Middle frontal gyrus (tissue), 1 donor: ENCODE measurements at regions not wholly inside any gene's neighbourhood (a gene's known extent, or its start where the extent isn't known, plus 50 kb on each side); places are given as distances from the start of the nearest gene placed in this dataset.
"Not testable (repeated sequence)": the region's sequence is repeated elsewhere in the genome, so short reads cannot be mapped to it uniquely, and the experiment has no call there.

Experiments
- DNase-seq: peaks from one replicate; pipeline ENCODE4 v3.0.0-alpha.2; 2015; ENCODE audit warnings: low spot score; ENCODE audit errors: extremely low spot score

- DNase-seq, result no peak
These were observed 1508.3 kb upstream of the PRR20A start for GRCh38 chr13:55632402-55632801.

DNA sequence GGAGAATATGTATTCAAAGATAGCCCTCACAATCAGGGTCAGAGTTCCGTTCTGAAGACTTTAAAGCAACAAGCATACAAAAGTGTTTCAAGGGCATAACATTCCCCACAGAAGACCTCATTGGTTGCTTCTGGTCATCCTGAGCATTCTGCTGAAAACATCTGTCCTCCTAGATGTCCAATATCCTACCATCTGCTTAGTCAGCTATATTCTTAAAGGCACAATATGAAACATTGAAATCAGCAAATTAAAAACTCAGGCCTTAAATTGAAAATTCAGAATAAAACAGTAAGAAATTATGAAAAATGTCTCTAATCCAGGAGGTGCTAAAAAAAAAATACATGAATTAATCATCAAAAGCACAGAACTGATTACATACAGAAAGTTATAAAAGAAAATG, 1491.2 kb upstream of the PRR20A start:
- no peak for DNase-seq

DNA sequence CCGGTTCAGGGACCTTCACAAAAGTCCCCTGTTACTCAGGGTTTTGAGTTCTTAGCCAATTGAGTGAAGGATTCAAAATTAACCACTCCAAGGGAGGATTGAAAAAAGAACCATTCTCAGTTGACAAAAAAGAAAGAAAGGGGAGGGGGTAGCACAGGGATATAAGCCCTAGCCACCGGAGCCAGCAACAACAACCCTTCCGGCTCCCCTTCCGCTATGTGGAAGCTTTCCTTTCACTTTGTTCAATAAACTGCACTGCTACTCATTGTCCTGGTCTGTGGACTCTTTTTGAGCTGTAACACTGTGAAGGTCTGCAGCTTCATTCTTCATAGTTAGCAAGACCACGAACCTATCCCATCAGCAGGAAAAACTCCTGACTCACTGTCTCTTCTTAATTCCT, 1488.1 kb upstream of the PRR20A start:
- DNase-seq, result no peak

DNA sequence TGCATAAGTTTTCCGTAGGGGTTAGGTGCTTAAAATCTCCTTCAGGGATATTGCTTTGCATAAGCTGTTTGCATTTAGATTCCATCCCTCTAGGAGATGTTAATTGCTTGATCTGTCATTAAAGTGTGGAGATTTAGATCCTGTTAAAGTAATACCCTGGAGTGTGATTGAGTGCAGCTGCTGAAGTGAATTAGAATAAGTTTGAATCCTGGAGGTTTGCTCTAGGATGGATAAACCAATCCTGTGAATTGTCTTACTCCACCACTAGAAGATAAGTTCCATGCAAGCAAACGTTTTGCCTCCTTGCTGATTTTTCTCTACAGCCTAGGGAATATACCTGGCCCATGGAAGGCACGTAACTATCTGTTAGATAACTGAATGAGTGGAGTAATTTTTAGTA, 1487.2 kb upstream of the PRR20A start:
- no peak for DNase-seq

GRCh38 chr13:55654243-55654642, 1486.5 kb upstream of the PRR20A start:
- DNase-seq, result no peak

DNA sequence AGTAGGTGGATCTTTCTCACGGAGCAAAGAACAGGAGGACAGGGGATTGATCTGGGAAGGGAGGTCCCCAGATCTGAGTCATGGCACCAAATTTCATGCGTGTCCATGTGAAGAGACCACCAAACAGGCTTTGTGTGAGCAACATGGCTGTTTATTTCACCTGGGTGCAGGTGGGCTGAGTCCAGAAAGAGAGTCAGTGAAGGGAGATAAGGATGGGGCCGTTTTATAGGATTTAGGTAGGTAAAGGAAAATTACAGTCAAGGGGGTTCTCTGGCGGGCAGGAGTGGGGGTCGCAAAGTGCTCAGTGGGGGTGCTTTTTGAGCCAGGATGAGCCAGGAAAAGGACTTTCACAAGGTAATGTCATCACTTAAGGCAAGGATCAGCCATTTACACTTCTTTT, 1480.5 kb upstream of the PRR20A start:
- DNase-seq, result not testable (repeated sequence)

- no peak for DNase-seq
These were observed 1479.9 kb upstream of the PRR20A start for GRCh38 chr13:55660851-55661250.

GRCh38 chr13:55661505-55661904, 1479.2 kb upstream of the PRR20A start:
- no peak for DNase-seq

- no peak for DNase-seq
These were observed 1476.5 kb upstream of the PRR20A start for GRCh38 chr13:55664178-55664577.

DNA sequence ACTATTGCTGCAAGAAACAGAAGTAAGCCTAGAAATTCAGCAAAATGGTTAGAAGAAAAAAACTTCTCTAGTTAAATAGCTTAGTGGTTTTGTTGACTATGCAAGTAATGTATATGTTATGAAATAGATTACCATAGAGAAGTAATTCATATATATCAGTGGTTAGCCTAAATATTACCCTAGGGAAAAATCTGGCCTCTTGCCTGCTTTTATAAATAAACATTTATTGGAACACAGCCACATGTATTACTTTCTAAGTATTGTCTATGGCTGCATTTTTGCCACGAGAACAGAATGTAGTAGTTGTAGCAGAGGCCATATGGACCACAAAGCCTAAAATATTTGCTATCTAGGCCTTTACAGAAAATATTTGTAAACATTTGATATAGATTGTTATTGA, 1471.7 kb upstream of the PRR20A start:
- no peak for DNase-seq

DNA sequence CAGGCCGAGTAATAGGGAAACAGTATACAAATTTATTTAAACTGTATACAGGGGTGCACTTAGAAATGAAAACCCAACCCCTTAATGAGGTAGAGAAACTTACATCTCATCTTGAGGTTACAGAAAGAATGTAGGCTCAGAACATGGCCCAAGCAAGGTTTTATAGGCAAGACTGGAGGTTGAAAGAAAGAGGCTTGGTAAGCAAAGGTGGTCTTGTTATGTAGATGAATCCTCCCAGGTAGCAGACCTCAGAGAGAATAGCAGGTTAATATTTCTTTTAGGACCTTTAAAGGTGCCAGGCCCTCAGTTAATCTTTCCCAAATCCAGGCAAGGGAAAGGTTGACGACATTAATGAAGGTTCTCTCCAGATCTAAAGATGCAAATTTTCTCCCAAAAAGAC, 1466.8 kb upstream of the PRR20A start:
- DNase-seq, result no peak

- no peak for DNase-seq
These were observed 1457.9 kb upstream of the PRR20A start for GRCh38 chr13:55682776-55683175.

DNA sequence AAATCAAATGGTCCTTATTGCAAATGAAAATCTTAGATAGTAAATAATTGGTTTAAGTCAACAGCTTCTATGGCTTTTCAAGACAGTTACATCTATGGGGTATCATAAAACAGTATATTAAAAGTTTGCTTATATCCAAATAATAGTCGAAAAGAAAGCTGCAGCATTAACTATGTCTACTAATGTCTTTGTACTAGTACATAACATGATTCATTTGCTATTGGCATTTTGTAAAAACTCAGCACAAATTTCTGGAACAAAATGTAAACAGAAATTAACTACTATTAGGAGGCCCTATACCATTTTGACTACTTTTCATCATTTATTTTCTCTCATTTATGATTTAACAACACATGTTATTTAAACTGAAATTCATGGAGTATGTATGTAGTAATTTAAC, 1435.2 kb upstream of the PRR20A start:
- DNase-seq, result no peak

GRCh38 chr13:55705971-55706370, 1434.7 kb upstream of the PRR20A start:
- no peak for DNase-seq

- DNase-seq, result no peak
These were observed 1426.6 kb upstream of the PRR20A start for GRCh38 chr13:55714120-55714519.

GRCh38 chr13:55727683-55728082, 1413.0 kb upstream of the PRR20A start:
- no peak for DNase-seq

DNA sequence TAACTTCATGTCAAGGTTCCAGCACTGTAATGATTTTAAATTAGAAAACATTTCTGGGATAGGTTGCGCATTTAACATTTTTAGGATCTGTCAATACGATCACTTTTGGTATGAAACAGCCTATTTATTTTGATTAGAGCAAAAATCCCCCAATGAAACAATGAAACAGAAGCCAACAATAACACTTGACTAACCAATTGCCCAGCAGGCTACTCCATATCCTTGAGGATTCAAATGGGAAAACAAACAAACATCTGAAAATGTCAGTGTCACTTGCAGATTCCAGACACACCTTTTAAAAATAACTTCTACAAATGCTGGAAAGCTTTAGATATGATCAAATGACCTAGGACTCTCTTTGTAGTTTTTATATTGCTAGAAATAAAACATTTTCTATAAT, 1412.5 kb upstream of the PRR20A start:
- no peak for DNase-seq

- DNase-seq, result no peak
These were observed 1394.9 kb upstream of the PRR20A start for GRCh38 chr13:55745828-55746227.

DNA sequence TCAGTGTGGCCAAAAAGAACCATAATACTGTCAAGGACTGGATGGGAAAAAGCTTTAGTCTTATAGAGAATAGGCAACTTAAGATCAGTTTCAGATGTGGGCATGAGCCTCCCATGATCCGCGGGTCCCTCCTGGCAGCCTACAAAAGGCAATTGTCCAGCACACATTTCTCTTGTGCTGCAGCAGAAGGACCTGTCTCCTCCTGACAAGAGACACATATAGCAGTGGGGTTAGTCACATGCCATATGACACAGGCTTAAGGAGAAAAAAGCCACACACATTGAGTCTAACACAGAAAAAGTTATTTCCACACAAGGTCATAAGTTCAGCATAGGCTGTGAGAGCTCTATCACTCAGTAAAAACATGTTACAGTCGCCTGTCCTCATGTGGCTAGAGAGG, 1378.7 kb upstream of the PRR20A start:
- DNase-seq, result no peak

- no peak for DNase-seq
These were observed 1363.1 kb upstream of the PRR20A start for GRCh38 chr13:55777612-55778011.

DNA sequence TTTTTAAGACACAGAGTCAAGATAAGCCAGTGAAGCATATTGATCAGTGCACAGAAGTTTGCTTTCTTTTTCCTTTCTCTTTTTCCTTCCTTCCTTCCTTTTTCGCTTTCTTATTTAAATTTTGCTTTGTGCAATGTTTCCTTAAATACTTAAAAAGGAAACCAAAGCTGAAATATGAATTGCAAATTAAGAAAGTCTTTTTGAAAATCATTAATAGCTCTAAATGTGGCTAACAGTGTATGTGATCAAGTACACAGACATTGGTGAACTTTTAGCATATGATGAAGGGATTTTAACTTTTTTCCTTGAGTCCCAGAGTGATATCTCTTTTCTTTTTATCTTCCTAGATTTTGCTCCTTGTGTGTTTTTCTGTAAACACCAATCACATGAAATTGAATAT, 1356.9 kb upstream of the PRR20A start:
- no peak for DNase-seq

DNA sequence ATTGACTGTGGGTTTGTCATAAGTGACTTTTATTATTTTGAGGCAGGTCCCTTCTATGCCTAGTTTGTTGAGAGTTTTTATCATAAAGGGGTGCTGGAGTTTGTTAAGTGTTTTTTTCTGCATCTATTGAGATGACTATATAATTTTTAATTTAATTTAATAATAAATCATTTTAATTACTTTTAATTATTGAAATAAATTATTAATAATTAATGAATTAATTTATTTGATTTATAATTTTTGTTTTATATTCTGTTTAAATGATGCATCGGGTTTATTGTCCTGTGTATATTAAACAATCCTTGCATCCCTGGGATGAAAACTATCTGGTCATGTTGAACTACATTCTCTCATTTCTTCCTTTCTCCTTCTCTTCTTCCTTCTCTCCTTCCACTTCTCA, 1352.2 kb upstream of the PRR20A start:
- DNase-seq, result no peak

- no peak for DNase-seq
These were observed 1348.0 kb upstream of the PRR20A start for GRCh38 chr13:55792544-55793193.

GRCh38 chr13:55815458-55816033, 1325.2 kb upstream of the PRR20A start:
- DNase-seq, result no peak
